Right lobe of liver (tissue), 6 donors: ENCODE measurements at regions not wholly inside any gene's neighbourhood (a gene's known extent, or its start where the extent isn't known, plus 50 kb on each side); places are given as distances from the start of the nearest gene placed in this dataset.

ENCODE experiments used
- ATAC-seq, 4 donors: fragments of 200-7000 bp; cut with Tn5 transposase; one replicate each; pipeline ENCODE4 v1.9.1; 2020; ENCODE audit warnings: mild to moderate bottlenecking in 4 of 4, moderate library complexity in 4 of 4
- DNase-seq, 3 donors: peaks; one replicate each; pipeline ENCODE4 v3.0.0-alpha.2; 2020
- H3K27ac ChIP-seq, 3 donors: fragments of 200-600 bp; one replicate each; pipeline ENCODE4 v1.8.0; 2022
- H3K27me3 ChIP-seq, 2 donors: fragments of 200-600 bp; one replicate each; pipeline ENCODE4 v1.8.0; 2022
- H3K36me3 ChIP-seq, 4 donors: fragments of 200-600 bp; sonication (generic) in 1 of 4; one replicate each; pipeline versions ENCODE4 v1.5.1 to v1.8.0; 2017 to 2022; ENCODE audit warnings: control low read depth in 1 of 4
- H3K4me1 ChIP-seq, 4 donors: fragments of 200-600 bp; sonication (generic) in 1 of 4; one replicate each; pipeline versions ENCODE4 v1.5.1 to v1.8.0; 2017 to 2022; ENCODE audit warnings: control low read depth in 1 of 4
- H3K4me3 ChIP-seq, 3 donors: fragments of 200-600 bp; one replicate each; pipeline ENCODE4 v1.8.0; 2022
- H3K9me3 ChIP-seq, 4 donors: fragments of 200-600 bp; sonication (generic) in 1 of 4; one replicate each; pipeline versions ENCODE4 v1.5.1 to v1.8.0; 2017 to 2022; ENCODE audit warnings: control low read depth in 1 of 4
- POLR2A ChIP-seq: fragments of 450-650 bp; IDR thresholded peaks from one replicate; pipeline ENCODE4 v1.6.1; 2017; ENCODE audit warnings: antibody characterized with exemption, mild to moderate bottlenecking
- WGBS: methylation state at CpG from one replicate; pipeline ENCODE4 v1.1.6; 2018; ENCODE audit warnings: low coverage, low lambda C conversion rate; ENCODE audit not compliant: insufficient coverage; ENCODE audit errors: missing lambda C conversion rate; 5-methylcytosine and 5-hydroxymethylcytosine counted together
- intact Hi-C, 2 donors: fragments of 100-400 bp; cut with DNase I; formaldehyde crosslinking; loops; one replicate each; pipeline versions ENCODE4 v1.11.2 to v1.14.1; 2022
- TF ChIP-seq, protein P1 (sequence below), 4 donors: fragments of 200-600 bp in 3 of 4; fragments of 450-650 bp in 1 of 4; IDR thresholded peaks; one replicate each; pipeline versions ENCODE4 v1.5.1 to v1.8.0; 2016 to 2022; ENCODE audit warnings: antibody characterized with exemption in 4 of 4, mild to moderate bottlenecking in 2 of 4
- donor health status: DM: no; HTN: yes; CAD: no.
- donor health status: DM: no; HTN: no; CAD: no.
- donor health status: DM: no; HTN: no; CAD: no.
- donor health status: DM: no; HTN: yes; CAD: no.
- donor health status: DM: no; HTN: yes; CAD: no.

GRCh38 chr7:50214126-50214670, 90.3 kb upstream of the IKZF1 start:
- Histone ChIP-seq H3K9me3 (no peaks in the 10 kb centered on the region), H3K27ac (no peak overlapping the region), H3K4me3 (no peak overlapping the region), H3K27me3 (no peaks in the 10 kb centered on the region), H3K36me3 (no peaks in the 10 kb centered on the region), H3K4me1 (no peaks in the 10 kb centered on the region)
- 43% methylated on average over 2 of the region's 2 CpGs for WGBS
- ATAC-seq (no peak), DNase-seq (no peak)
- no peak for TF ChIP-seq POLR2A
- TF ChIP-seq, protein P1, sequence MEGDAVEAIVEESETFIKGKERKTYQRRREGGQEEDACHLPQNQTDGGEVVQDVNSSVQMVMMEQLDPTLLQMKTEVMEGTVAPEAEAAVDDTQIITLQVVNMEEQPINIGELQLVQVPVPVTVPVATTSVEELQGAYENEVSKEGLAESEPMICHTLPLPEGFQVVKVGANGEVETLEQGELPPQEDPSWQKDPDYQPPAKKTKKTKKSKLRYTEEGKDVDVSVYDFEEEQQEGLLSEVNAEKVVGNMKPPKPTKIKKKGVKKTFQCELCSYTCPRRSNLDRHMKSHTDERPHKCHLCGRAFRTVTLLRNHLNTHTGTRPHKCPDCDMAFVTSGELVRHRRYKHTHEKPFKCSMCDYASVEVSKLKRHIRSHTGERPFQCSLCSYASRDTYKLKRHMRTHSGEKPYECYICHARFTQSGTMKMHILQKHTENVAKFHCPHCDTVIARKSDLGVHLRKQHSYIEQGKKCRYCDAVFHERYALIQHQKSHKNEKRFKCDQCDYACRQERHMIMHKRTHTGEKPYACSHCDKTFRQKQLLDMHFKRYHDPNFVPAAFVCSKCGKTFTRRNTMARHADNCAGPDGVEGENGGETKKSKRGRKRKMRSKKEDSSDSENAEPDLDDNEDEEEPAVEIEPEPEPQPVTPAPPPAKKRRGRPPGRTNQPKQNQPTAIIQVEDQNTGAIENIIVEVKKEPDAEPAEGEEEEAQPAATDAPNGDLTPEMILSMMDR (IDR thresholded peaks at IDR 0.05): no peak
- intact Hi-C loops: loop anchor here in 1 of 2 donors (10.0 kb wide), 1 partner anchor 221 kb away; no protein-coding TSS in a partner anchor

- ATAC-seq: no peak
- TF ChIP-seq, protein P1 (IDR thresholded peaks at IDR 0.05): no peak
- TF ChIP-seq POLR2A: no peak
- WGBS: 60% methylated on average over 3 of the region's 4 CpGs
- DNase-seq: no peak
- H3K27me3 ChIP-seq: no peaks in the 10 kb centered on the region
- no peak overlapping the region for H3K4me3 ChIP-seq
- no peaks in the 10 kb centered on the region for H3K4me1 ChIP-seq
- H3K36me3 ChIP-seq: no peaks in the 10 kb centered on the region
- intact Hi-C loops: loop anchor here in 1 of 2 donors (10.0 kb wide), 1 partner anchor 221 kb away; no protein-coding TSS in a partner anchor
- no peak overlapping the region for H3K27ac ChIP-seq
- no peaks in the 10 kb centered on the region for H3K9me3 ChIP-seq
Measured at GRCh38 chr7:50213622-50214017, 90.9 kb upstream of the IKZF1 start.

DNA sequence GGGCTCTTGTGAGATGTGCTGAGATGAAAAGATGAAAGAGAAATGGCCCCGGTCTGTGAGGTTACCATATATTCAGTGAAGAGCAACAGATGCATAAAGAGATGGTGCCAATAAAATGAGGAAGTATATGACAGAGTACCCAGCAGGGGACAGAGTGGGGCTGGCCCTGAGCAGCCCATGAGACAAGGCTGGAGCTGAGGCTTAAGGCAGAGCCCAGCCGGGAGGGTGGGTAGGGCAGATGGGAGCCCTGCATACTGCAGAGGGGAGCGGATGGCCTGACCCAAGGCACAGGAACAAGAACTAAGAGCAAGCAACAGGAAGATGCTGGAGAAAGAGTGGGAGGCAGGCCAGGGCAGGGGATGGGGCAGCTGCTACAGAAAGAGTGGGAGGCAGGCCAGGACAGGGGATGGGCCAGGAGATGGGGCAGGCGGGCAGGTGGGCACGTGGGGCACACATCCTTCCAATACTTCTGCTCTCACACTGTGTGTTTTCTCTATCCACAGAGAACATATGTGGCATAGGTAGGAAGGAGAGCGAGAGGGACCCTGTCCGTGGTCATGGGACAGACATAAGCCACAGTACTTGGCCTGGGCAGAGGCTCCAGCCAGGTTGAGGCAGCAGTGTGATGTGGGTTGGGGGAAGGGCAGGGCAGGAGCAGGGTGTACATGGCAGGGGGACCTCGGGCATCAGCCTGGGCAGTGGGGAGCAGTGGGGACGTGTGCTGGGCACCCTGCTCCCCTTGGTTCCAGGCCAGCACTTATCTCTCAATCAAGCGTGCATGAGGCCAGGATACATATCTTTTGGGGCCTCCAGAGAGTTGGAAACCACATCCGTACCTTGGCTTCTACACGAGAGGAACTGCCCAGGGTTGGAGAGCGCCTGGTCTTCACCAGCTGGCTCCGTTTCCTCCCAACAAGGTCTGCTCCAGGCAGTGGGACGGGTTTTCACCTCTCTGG, 91.6 kb upstream of the IKZF1 start:
- no peaks in the 10 kb centered on the region for H3K27me3 ChIP-seq
- ATAC-seq: peak; percentile 7 to 42 (median 28)
- H3K4me3 ChIP-seq: no peak overlapping the region
- 63% methylated on average over 4 of the region's 15 CpGs for WGBS
- no peak overlapping the region for H3K27ac ChIP-seq
- DNase-seq: no peak
- no peaks in the 10 kb centered on the region for H3K36me3 ChIP-seq
- intact Hi-C loops: loop anchor here in 1 of 2 donors (10.0 kb wide), 1 partner anchor 222 kb away; no protein-coding TSS in a partner anchor
- no peaks in the 10 kb centered on the region for H3K4me1 ChIP-seq
- TF ChIP-seq, protein P1 (IDR thresholded peaks at IDR 0.05): no peak
- no peak for TF ChIP-seq POLR2A
- no peaks in the 10 kb centered on the region for H3K9me3 ChIP-seq

GRCh38 chr7:50212016-50212325, 92.5 kb upstream of the IKZF1 start:
- H3K4me3 ChIP-seq: no peak overlapping the region
- H3K27ac ChIP-seq: no peak overlapping the region
- TF ChIP-seq, protein P1 (IDR thresholded peaks at IDR 0.05): no peak
- no peak for TF ChIP-seq POLR2A
- H3K36me3 ChIP-seq: no peaks in the 10 kb centered on the region
- intact Hi-C loops: loop anchor here in 1 of 2 donors (10.0 kb wide), 1 partner anchor 223 kb away; no protein-coding TSS in a partner anchor
- DNase-seq (no peak), ATAC-seq (no peak)
- WGBS: 60% methylated on average over 1 of the region's 10 CpGs
- no peaks in the 10 kb centered on the region for H3K4me1 ChIP-seq
- no peaks in the 10 kb centered on the region for H3K9me3 ChIP-seq
- no peaks in the 10 kb centered on the region for H3K27me3 ChIP-seq
